ENCODE measurements at regions not wholly inside any gene's neighbourhood (a gene's known extent, or its start where the extent isn't known, plus 50 kb on each side); places are given as distances from the start of the nearest gene placed in this dataset.
"Not testable (repeated sequence)": the region's sequence is repeated elsewhere in the genome, so short reads cannot be mapped to it uniquely, and the experiment has no call there.

DNA sequence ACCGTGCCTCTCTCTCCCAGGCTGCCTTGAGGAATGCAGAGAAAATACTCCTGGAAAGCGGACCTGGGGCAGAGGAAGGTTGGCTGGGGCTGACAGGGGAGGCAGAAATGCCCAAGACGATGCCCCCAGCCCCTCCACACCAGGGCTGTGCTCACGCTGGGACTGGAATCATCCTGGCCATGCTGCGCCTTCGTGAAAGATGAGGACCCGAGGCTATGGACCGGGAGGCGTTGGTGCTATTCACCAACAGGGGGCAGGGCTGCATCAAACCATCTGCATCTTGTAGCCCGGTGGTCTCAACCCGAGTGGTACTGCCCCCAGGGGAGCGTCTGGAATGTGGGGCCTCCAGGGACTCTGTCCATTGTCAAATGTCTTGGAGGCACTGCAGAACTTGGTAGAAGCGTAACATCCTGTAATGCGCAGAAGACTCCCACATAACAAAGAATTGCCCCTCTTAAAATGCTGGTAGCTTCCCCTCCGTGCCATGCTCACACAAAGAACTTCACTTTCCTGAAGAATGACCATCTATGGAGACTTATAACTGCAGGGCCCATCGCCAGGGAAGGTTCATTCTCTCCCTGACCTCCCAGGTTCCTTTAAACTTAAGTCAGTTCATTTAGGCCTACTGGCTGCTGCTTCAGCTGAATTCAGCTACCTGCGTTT, 251.2 kb downstream of the RRAGC start:
- no peak for DNase-seq

DNA sequence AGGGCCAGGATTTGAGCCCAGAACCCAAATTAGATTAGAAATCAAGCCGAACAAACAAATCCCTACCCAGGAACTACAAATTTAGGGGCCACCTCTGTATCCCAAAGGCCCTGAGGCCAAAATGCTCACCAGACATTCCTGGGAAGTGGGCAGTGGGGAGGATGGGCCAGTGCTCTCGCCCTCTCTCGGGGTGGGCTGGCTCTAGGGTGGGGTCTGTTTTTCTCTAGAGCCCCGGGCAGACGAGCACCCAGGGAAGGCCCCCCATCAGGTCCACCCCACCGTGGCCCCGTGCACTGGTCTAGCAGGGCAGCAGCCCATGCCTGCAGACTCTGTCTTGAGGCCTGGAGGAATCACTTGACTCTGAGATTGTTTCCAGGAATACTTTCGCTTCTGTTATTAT, 252.0 kb downstream of the RRAGC start:
- no peak for DNase-seq

DNA sequence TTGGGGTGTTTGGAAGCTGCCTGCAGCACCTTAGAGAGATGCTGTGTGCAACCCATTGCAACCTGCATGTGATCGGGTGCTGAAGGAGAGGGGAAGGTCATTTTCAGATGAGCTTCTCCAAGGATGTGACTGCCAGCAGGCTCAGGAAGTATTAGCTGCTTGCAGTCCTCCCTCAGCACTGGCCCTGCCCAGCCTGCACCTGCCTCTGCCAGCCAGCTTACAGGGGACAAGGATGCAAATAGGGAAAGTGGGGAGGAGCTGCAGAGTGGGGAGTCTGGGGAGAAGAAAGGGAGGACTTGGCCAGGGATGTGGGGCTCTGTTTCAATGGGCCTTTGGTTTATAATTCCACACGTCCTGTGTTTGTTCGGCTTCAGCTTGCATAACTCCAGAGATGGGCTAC, 254.5 kb downstream of the RRAGC start:
- no peak for DNase-seq

DNA sequence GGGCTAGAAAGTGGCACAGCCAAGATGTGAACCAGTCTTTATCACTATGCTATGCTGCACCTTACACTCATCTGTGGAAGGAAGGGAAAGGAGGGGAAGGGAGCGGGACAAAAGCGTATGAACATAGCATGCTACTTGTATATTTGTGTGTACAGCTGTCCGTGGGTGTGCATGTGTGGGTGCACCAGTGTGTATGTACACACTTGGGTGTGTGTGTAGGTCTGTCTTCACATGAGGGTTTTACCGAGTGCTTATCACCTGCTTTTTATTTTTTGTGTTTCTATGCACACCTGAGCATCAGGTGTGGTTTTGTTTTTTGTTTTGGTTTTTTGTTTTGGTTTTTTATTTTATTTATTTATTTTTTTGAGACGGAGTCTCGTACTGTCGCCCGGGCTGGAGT, 255.7 kb downstream of the RRAGC start:
- DNase-seq, result no peak

DNA sequence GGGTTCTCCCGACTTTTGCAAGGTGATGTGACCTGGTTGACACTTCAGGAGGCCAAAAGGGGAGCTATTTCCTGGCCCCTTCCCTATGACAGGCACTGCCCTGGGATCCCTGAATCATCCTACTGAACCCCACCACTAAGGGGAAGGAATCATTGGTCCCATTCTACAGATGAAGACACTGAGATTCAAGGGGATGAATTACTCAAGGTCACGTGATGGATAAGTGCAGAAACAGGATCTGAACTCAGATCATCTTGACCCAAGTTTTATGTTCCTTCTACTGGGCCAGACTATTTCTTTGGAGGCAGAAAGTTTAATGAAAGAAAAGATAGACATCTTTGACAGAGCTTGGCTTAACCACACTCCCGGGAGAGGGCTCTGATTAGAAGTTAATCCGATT, 258.7 kb downstream of the RRAGC start:
- no peak for DNase-seq

DNA sequence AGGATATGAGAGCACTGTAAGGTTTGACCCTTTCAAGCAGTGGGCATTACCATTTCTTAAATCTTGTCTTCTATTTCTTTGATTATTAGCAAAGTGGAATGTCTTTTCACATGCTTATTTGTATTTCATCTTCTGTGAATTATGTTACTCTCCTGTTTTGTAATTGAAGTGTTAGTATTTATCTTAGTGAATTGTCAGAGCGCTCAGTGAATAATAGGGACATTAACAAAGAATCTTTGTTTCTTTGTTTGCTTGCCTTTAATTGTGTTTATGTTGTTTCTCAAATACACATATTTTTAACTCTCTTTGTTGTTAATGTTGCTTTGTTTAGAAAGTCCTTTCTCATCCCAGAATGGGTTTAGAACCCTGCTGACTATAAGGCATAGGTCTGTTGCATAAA, 259.3 kb downstream of the RRAGC start:
- no peak for DNase-seq

DNA sequence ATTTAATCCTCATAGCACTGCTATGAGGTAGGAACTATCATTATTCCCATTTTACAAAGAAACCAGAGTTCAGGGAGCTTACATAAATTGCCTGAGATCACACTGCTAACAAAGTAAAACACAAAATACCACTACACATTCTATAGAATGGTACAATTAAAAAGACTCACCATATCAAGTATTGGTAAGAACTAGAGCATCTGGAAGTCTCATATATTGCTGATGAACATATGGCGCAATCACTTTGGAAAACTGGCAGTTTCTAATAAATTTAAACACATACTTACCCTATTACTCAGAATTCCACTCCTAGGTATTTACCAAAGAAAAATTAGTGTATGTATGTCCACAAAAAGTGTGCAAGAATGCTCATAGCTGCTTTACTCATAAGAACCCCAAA, 261.5 kb downstream of the RRAGC start:
- DNase-seq, result no peak

DNA sequence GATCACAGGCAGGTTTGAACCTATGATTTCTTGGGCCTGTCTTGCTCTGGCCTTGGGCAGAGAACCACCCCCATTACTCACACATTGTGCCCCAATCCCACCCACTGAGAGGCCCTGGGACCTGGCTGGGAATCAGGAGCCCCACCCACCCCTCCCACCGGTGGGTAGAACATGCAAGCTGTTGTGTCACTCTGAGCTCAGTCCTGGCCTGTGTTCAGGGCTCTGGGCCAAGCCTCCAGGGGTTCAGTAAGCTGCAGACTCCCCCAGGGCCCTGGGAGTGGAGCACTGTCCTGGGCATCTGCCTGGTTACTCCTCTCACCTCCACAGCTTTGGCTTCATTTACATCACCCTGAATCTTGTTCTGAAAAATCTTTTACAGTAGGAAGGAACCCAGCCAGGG, 270.5 kb downstream of the RRAGC start:
- no peak for DNase-seq

DNA sequence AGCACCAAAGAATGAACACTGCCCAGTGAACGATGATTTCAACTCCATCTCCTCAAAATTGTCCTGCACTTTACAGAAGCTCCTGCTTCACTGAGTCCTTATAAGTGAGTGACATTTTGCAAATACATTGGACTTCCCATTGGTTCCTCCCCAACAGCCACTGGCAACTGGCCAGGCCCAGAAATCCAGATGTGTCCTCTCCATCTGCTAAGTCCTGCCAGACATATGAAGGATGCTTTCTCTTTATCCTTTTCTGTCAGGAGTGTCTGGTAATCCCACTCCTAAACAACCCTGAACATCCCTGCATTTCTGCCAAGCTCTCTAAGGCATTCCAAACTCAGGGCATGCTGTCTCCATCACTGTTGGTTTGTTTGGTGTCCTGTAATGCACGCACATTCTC, 271.8 kb downstream of the RRAGC start:
- no peak for DNase-seq

DNA sequence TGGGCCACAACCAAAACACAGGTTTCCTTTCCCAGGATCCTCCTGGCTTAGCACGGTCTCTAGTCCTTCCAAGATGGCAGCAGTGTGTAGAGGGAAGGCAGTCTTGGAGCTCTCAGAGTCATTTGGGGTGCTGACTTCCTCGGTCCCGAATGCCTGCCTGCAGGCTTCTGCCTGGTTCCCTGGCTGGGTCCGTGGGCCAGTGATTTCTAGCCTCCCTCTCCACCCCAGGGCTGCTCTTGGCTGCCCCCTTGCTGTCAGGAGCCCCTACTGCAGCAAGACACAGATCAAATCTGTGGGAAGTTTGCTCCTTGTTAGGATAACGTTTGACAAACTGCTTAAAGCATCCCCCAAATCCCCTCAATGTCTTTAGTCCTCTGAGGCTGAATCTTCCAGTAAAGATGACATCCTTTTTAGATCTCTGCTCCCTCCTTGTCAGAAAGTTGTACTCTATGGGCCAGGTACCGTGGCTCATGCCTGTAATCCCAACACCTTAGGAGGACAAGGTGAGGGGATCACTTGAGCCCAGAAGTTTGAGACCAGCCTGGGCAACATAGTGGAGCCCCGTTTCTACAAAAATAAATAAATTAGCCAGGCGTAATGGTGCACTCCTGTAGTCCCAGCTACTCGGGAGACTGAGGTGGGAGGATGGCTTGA, 272.5 kb downstream of the RRAGC start:
- no peak for DNase-seq

DNA sequence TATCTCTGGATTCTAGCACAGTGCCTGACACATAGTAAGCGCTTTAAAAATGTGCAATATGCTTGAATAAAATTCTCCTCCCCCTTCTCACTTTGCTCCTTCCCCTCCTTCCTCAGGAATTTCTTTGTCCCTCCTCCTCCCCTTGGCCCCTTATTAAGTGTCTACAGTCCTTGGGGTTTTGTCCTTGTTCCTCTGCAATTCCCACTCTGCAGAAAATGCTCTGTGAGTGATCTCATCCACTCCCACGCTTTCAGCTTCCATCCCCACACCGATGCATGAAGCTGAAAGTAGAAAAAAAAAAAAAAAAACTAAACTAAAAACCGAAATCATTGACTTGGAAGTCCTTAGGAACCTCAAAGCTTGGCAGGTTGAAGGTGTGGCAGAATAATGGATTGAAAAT, 273.6 kb downstream of the RRAGC start:
- DNase-seq, result no peak

DNA sequence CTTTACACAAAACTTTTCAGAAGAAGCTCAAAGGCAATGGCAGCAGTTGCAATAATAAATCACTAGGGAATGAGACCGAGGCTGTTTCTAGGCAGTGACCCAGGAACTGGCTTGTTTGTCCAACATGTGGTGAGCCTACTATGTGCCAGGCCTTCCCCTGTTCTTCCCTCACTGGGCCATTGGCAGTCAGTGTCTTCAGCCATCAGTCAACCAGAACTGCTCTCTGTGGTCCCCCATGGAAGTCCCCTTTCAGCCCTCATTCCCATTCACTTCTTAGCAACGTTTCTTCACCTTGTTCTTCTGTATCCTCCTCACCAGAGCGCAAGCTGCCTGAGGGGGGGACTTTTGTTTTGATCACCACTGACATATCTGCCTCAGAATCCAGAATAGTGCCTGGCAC, 274.1 kb downstream of the RRAGC start:
- no peak for DNase-seq

DNA sequence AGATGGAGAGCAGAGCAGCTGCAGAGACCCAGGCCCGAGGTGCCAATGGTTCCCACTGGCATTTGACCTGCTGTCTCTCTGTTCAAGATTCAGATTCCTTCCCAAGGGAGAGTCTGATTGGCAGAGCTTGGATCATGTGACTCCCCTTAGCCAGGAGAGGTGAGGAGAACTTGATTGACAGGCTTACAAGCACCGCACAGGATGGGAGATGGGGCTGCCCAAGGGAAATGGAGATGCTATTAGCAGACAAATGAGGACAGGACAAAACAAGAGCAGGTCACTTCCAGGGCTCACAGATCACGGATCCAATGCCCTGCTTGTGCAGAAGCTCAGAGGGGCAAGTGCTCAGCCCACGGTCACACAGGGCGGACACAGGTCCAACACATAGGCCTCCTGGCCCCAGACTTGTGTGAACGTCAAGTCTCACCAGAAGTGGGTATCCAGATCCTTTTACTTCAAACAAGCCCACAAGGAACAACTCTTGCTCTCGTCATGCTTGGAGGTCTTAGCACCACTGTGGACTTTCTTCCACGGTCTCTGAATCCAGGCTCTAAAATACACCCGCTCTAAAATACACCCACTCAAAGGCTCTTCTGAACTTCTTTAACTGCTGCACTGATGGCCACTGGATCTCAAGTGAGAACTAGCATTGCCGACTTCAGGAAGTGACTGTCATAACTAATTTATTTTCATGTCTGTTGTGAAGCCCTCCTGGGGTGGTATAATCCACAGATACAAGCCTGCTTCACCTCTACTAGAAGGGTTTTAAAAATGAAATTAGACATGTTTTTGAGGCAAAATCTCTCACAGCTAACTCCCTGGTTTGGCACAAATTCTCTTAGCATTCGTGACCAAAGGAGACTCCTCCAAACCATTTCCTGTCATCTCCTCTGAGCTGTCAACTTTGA, 274.9 kb downstream of the RRAGC start:
- no peak for DNase-seq

DNA sequence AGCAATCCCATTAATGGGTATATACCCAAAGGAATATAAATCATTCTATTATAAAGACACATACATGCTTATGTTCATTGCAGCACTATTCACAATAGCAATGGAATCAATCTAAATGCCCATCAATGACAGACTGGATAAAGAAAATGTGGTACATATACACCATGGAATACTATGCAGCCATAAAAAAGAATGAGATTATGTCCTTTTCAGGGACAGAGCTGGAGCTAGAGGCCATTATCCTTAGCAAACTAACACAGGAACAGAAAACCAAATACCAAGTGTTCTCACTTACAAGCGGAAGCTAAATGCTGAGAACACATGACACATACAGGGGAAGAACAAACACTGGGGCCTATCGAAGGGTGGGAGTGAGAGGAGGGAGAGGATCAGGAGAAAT, 276.3 kb downstream of the RRAGC start:
- not testable (repeated sequence) for DNase-seq

DNA sequence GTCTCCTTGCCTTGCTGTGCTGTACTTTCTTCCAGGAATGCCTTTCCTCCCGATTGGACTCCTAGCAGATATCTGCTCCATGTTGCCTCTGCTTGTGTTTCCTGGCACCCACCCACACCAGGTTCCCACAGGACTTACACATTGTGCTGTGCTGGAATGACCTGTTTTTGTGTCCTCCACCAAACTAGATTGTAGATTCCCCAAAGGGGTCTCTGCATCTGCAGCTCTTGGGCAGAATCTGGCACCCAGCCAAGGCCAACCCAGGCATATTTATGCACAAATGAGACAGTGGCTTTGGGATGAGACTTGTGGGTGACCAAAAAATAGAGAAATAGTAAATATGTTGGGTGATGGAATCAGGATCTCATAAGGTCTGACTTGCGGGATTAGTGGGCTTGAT, 278.2 kb downstream of the RRAGC start:
- DNase-seq, result no peak

DNA sequence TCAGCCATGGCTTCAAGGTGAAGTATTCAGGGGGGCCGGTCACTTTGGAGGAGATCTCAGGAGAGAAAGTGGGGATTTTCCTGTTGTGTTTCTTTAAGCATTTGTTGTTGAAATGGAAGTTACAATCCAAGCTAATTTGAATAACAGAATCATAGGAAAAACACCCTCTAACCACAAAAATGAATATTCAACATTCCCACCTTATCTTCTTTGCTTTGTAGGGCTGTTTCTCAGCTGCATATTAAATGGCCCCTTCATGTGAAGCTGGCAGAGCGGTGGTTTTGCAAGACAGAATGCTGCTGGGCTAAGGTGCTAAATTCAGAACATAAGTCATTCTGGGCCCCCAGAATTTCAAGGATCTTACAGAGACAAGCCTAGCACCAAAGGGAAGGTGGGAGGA, 279.0 kb downstream of the RRAGC start:
- no peak for DNase-seq

DNA sequence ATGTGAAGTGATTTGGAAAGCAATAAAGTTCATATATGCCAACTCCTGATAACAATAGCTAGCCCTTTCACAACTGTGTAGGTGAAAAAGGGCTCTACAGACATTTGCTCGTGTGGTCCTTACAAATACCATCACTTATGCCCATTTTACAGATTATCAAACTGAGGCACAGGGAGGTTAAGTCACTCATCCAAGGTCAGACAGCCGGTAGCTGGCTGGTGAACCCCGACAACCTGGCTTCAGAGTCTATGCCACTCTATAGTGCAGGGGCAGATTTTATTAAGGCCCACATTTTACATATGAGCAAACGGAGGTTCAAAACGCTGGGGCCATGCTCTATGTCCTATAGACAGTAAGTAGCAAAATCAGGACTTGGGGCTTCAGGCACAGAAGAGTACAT, 280.5 kb downstream of the RRAGC start:
- no peak for DNase-seq

DNA sequence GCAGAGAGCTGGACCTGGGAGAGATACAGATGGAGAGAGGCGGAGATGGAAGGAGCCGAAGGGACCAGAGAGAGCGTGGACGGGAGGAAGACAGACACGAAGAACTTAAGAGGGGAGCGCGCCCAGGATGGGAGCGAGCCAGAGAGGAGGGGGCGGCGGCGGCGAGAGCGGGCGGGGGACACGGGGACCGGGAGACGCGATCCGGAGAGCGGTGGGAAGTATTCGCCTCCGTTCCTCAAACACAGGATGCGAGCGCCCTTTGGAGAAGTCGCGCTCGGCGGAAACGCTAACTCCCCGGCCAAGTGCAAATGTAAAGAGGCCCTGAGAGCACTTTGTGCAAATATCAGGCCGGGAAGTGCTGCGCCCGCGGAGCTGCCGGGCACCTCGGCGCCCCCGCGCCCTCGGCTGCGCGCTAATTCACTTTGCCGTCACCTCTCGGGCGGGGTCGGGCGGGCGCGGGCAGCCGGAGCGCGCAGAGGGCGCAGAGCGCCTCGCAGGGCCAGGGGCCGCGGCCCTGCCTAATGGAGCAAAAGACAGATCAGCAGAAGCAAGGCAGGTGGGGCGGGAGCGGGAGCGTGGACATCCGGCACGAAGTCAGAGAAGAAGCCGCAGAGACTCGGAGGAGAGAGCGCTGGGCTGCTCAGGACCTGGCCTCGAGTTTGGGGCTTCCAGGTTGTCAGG, 281.2 kb downstream of the RRAGC start:
- DNase-seq, result no peak

DNA sequence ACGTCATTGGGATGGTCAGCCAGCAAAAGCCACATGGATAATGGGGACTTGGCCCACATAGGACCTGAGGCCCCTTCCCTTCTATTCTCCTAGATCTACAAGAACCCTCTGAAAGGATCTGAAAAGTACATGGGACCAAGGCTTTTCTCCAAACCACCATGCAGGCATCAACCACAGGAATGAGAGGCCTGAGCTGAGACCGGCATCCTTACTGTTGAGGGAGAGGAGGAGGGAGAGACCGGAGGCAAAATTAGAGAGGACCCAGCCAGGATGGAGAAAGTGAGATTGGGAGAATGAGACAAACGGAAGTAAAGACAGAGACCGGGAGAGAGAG, 281.7 kb downstream of the RRAGC start:
- no peak for DNase-seq

DNA sequence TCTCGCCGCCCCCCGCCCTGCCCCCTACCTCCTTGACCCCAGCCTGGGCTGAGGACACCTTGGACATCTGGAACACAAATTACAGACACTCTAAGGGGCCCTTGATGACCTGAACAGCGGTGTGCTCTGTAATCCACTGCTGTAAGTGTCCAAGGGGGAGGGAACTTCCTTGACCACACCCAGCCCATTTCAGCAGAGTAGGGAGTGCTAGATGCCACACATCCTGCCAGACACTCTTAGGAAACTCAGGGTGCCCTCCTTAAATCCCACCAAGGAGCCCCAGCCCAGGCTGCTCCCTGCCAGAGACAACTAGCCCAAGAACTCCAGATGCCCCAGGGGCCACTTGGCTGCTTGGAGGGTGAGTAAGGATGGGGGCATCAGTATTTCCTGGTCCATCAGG, 282.2 kb downstream of the RRAGC start:
- no peak for DNase-seq

DNA sequence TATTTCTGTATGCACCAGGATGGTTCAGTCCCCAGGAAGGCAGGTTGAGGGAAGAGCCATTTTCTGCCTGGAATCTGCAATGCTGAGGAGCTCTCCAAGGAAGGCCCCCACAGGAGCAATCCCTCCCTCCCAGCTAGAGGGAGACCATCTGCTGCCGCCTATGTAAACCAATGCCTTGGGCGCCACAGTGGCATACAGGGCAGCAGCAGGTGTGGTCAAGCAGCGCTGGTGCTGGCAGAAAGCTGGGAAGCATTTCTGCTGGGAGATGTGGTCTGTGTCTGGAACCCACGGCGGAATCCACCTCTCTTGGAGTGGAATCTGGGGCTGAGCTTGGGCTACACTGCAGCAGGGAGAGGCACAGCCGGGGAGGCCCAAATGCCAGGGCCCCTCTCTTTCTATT, 283.3 kb downstream of the RRAGC start:
- DNase-seq, result peak; percentile 9

DNA sequence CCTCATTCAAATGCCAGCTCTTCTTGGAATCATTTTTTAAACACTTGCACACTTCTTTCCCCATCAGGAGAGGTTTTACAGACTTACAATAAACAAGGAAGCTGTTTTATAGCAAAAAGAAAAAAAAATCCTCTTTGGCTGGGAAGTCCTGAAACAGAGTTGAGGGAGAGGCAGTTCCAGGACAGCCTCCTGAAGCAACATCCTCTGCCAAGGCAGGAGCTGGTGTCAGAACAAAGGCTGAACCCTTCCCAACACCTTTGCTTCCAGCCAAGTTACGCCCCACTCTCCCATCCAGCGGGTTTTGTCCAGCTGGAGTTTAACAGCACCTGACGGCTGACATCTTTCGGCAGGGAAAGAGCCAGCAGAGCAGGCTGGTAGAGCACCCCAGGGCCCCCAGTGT, 287.8 kb downstream of the RRAGC start:
- DNase-seq, result no peak

DNA sequence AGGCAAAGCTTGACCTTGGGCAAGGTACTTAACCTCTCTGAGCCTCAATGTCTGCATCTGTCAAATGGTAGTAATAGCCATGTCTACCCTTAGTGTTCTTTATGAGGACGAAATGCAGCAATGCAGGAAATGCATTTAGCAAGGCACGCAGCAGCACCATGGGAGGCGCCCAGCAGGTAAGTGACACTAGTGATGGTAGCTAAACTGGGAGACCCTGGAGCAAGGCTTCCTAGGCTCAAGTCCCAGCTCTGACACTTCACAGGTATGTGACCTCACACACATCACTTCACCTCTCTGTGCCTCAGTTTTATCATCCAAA, 289.0 kb downstream of the RRAGC start:
- DNase-seq, result no peak
